ENCODE measurements at regions not wholly inside any gene's neighbourhood (a gene's known extent, or its start where the extent isn't known, plus 50 kb on each side); places are given as distances from the start of the nearest gene placed in this dataset.
"Not testable (repeated sequence)": the region's sequence is repeated elsewhere in the genome, so short reads cannot be mapped to it uniquely, and the experiment has no call there.

GRCh38 chr4:57763070-57763469, 652.9 kb upstream of the IGFBP7 start:
- intact Hi-C loops (cut with DNase I): no loop called here
- TF ChIP-seq CTCF (IDR thresholded peaks at IDR 0.05) (no peak), POLR2A (IDR thresholded peaks at IDR 0.05) (no peak)
- Histone ChIP-seq H3K36me3 (no peaks in the 10 kb centered on the region), H3K27me3 (no peaks in the 10 kb centered on the region), H3K9me3 (no peaks in the 10 kb centered on the region), H3K27ac (no peak overlapping the region), H3K4me1 (peaks cover 0 to 7% of the 10 kb centered on the region in 2 donors), H3K4me3 (replicated peaks in 1 of 3) (no peak overlapping the region)
- DNase-seq: no peak
- WGBS, 2 donors: 93 to 95% methylated on average over 2 of the region's 2 CpGs

DNA sequence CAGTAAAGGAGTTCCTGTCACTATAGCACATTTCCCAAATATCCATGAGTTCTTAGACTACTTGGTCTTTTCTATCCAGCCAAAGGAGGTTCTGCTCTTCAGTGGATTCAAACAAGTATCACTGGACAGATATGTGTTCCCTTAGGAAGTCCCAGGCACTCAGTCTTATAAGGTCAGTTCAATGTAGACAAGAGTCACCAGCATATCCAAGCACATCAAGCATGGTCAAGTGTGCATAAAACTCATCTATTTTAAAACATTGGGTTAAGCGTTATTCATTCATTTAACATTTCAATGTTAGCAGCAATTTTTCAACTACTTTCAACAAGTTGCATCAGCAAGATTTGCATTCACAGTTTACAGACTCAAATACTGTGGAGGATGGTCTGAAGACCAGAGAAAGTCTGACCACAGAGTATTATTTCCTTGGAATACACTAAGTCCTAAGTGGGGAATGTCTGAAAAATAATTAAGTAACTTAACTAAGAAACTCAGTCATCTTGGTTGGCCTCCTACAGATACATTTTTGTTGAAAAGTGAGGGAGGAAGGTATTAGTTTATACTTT, 630.5 kb upstream of the IGFBP7 start:
- Histone ChIP-seq H3K36me3 (no peaks in the 10 kb centered on the region), H3K9me3 (no peaks in the 10 kb centered on the region), H3K4me3 (replicated peaks in 1 of 3) (no peak overlapping the region), H3K4me1 (no peaks in the 10 kb centered on the region), H3K27ac (no peak overlapping the region), H3K27me3 (no peaks in the 10 kb centered on the region)
- WGBS, 2 donors: 88% methylated on average over 1 of the region's 1 CpG
- no peak for TF ChIP-seq CTCF (IDR thresholded peaks at IDR 0.05)
- no peak for TF ChIP-seq POLR2A (IDR thresholded peaks at IDR 0.05)
- DNase-seq: no peak
- intact Hi-C loops (cut with DNase I): no loop called here

GRCh38 chr4:57736781-57737180, 626.6 kb upstream of the IGFBP7 start:
- intact Hi-C loops (cut with DNase I): no loop called here
- Histone ChIP-seq H3K27me3 (no peaks in the 10 kb centered on the region), H3K4me1 (no peaks in the 10 kb centered on the region), H3K9me3 (no peaks in the 10 kb centered on the region), H3K27ac (no peak overlapping the region), H3K36me3 (no peaks in the 10 kb centered on the region), H3K4me3 (replicated peaks in 1 of 3) (no peak overlapping the region)
- WGBS, 2 donors: 85 to 92% methylated on average over 3 of the region's 3 CpGs
- DNase-seq: no peak
- TF ChIP-seq POLR2A (IDR thresholded peaks at IDR 0.05) (no peak), CTCF (IDR thresholded peaks at IDR 0.05) (no peak)

DNA sequence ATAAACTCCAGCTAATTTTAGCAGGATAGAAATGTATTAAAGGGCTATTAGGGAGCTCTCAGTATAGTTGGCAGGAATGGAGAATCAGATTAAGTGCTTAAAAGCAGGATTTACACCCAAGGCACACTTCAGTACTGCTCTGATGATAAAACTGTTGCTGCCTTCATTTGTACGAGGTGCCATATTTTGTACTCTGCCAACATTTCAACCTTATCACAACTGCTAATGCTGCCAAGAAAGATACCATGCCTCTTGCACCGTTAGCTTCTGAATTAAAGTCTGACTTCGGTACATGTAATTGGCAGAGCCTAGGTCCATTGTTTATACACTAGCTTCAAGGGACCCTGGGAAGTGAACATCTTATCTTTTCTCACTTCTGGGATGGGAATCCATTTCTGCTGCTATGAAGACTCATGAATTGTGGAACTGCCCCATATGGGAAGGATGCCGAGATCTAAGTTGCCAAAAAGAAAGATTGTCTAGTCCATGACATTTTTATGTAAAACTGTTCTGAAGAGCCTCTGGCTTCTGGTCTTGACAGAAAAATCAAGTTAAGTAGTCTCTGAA, 624.0 kb upstream of the IGFBP7 start:
- no peak overlapping the region for H3K27ac ChIP-seq
- no peaks in the 10 kb centered on the region for H3K9me3 ChIP-seq
- no peak for DNase-seq
- H3K27me3 ChIP-seq: no peaks in the 10 kb centered on the region
- no peak for TF ChIP-seq CTCF (IDR thresholded peaks at IDR 0.05)
- no peak for TF ChIP-seq POLR2A (IDR thresholded peaks at IDR 0.05)
- intact Hi-C loops (cut with DNase I): no loop called here
- H3K4me3 ChIP-seq (replicated peaks in 1 of 3): no peak overlapping the region
- H3K4me1 ChIP-seq: no peaks in the 10 kb centered on the region
- H3K36me3 ChIP-seq: no peaks in the 10 kb centered on the region
- WGBS, 2 donors: 73 to 86% methylated on average over 4 of the region's 4 CpGs

GRCh38 chr4:57729775-57730570, 619.8 kb upstream of the IGFBP7 start:
- H3K27ac ChIP-seq; intact Hi-C loops (cut with DNase I); H3K9me3 ChIP-seq; H3K4me3 ChIP-seq (replicated peaks in 1 of 3); H3K4me1 ChIP-seq; DNase-seq; H3K36me3 ChIP-seq; H3K27me3 ChIP-seq: not testable (repeated sequence)
- WGBS, 2 donors: 88 to 96% methylated on average over 5 to 16 of the region's 33 CpGs
